GM12875 (cell line): ENCODE measurements at regions not wholly inside any gene's neighbourhood (a gene's known extent, or its start where the extent isn't known, plus 50 kb on each side); places are given as distances from the start of the nearest gene placed in this dataset.

Experiments
- H3K4me3 ChIP-seq: one replicate; pipeline ENCODE4 v1.5.1; 2011; ENCODE audit warnings: low read depth, low read length, control low read depth
- CTCF ChIP-seq: IDR thresholded peaks from 2 replicates; pipeline ENCODE4 v1.5.1; 2011; ENCODE audit warnings: low read depth, mild to moderate bottlenecking, control low read depth, inconsistent platforms, low read length, moderate library complexity, borderline replicate concordance; ENCODE audit not compliant: insufficient read depth

- no peak overlapping the region for H3K4me3 ChIP-seq
- no peak for TF ChIP-seq CTCF
These were observed 316.1 kb downstream of the SEC23A start for GRCh38 chr14:38786921-38787320.

GRCh38 chr14:38777401-38777800, 325.6 kb downstream of the SEC23A start:
- no peak for TF ChIP-seq CTCF
- no peak overlapping the region for H3K4me3 ChIP-seq

GRCh38 chr14:38775986-38776385, 327.0 kb downstream of the SEC23A start:
- no peak overlapping the region for H3K4me3 ChIP-seq
- no peak for TF ChIP-seq CTCF

GRCh38 chr14:38774162-38774561, 328.9 kb downstream of the SEC23A start:
- TF ChIP-seq CTCF: no peak
- no peak overlapping the region for H3K4me3 ChIP-seq

GRCh38 chr14:38770251-38770650, 332.8 kb downstream of the SEC23A start:
- no peak overlapping the region for H3K4me3 ChIP-seq
- TF ChIP-seq CTCF: no peak

GRCh38 chr14:38762845-38763244, 340.2 kb downstream of the SEC23A start:
- no peak overlapping the region for H3K4me3 ChIP-seq
- no peak for TF ChIP-seq CTCF

- no peak for TF ChIP-seq CTCF
These were observed 340.6 kb downstream of the SEC23A start for GRCh38 chr14:38762426-38762825.

More at GRCh38 chr14:38762426-38762825, 340.6 kb downstream of the SEC23A start:
- no peak overlapping the region for H3K4me3 ChIP-seq
